H1 (cell line): ENCODE measurements at regions not wholly inside any gene's neighbourhood (a gene's known extent, or its start where the extent isn't known, plus 50 kb on each side); places are given as distances from the start of the nearest gene placed in this dataset.

Experiments
- CTCF ChIP-seq, 3 experiments: IDR thresholded peaks; 1 replicate in 2 of 3; 2 replicates in 1 of 3; pipeline versions ENCODE4 v1.5.1 to v1.6.1; 2011; ENCODE audit warnings: low read length in 3 of 3, mild to moderate bottlenecking in 3 of 3, inconsistent platforms in 2 of 3, low read depth in 1 of 3, moderate library complexity in 1 of 3; ENCODE audit not compliant: insufficient read depth in 1 of 3; ENCODE audit errors: control extremely low read depth in 1 of 3
- RFX5 ChIP-seq: IDR thresholded peaks from 2 replicates; pipeline ENCODE4 v1.6.1; 2011; ENCODE audit warnings: low read depth, low read length, improper control_type of control experiment, borderline replicate concordance

- TF ChIP-seq RFX5: no peak
- TF ChIP-seq CTCF (IDR thresholded peaks at IDR 0.05; ENCODE audit: control extremely low read depth in 1 of 3, insufficient read depth in 1 of 3, low read depth in 1 of 3, low read length in 3 of 3): no peak
Measured at GRCh38 chr7:18353339-18353738, 142.2 kb upstream of the HDAC9 start.
